K562 (cell line): ENCODE measurements at regions not wholly inside any gene's neighbourhood (a gene's known extent, or its start where the extent isn't known, plus 50 kb on each side); places are given as distances from the start of the nearest gene placed in this dataset.

Experiments
- CBX5 ChIP-seq: IDR thresholded peaks from 2 replicates; pipeline ENCODE4 v1.6.1; 2014; ENCODE audit warnings: low read depth, borderline replicate concordance
- CTCFL ChIP-seq: IDR thresholded peaks from 2 replicates; pipeline ENCODE4 v1.6.1; 2011; ENCODE audit warnings: borderline replicate concordance, low read depth, mild to moderate bottlenecking, moderate library complexity, low read length; ENCODE audit not compliant: insufficient read depth, poor library complexity, severe bottlenecking
- TFE3 ChIP-seq: fragments of 450-650 bp; formaldehyde crosslinking; IDR thresholded peaks from 2 replicates; pipeline ENCODE4 v1.4.0; 2020; ENCODE audit warnings: mild to moderate bottlenecking, mixed read lengths
- TF ChIP-seq, protein P1 (sequence below): fragments of 250-450 bp; sonication (Bioruptor Pico); IDR thresholded peaks from 2 replicates; pipeline ENCODE4 v1.5.0; 2020; ENCODE audit warnings: mild to moderate bottlenecking
- TF ChIP-seq, protein P2 (sequence below): sonication (generic); formaldehyde crosslinking; IDR thresholded peaks from 2 replicates; pipeline ENCODE4 v1.5.0; 2020; ENCODE audit warnings: missing genetic modification reagents

GRCh38 chr2:152925547-152926448 lies 207.4 kb downstream of the ARL6IP6 start (continued):
- TF ChIP-seq, protein P1, sequence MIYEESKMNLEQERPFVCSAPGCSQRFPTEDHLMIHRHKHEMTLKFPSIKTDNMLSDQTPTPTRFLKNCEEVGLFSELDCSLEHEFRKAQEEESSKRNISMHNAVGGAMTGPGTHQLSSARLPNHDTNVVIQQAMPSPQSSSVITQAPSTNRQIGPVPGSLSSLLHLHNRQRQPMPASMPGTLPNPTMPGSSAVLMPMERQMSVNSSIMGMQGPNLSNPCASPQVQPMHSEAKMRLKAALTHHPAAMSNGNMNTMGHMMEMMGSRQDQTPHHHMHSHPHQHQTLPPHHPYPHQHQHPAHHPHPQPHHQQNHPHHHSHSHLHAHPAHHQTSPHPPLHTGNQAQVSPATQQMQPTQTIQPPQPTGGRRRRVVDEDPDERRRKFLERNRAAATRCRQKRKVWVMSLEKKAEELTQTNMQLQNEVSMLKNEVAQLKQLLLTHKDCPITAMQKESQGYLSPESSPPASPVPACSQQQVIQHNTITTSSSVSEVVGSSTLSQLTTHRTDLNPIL (CRISPR knock-in tag), result no peak
- peak; percentile 44; the same call in 1 of the 2 replicates for TF ChIP-seq CBX5
- peak; percentile 69 for TF ChIP-seq CTCFL
- TF ChIP-seq, protein P2, sequence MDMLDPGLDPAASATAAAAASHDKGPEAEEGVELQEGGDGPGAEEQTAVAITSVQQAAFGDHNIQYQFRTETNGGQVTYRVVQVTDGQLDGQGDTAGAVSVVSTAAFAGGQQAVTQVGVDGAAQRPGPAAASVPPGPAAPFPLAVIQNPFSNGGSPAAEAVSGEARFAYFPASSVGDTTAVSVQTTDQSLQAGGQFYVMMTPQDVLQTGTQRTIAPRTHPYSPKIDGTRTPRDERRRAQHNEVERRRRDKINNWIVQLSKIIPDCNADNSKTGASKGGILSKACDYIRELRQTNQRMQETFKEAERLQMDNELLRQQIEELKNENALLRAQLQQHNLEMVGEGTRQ (CRISPR knock-in tag), result peak; percentile 30; the same call in 1 of the 2 replicates
- TF ChIP-seq TFE3 (CRISPR knock-in tag), result peak; percentile 83
